NOMO-1 (cell line): ENCODE measurements at regions not wholly inside any gene's neighbourhood (a gene's known extent, or its start where the extent isn't known, plus 50 kb on each side); places are given as distances from the start of the nearest gene placed in this dataset.
"Not testable (repeated sequence)": the region's sequence is repeated elsewhere in the genome, so short reads cannot be mapped to it uniquely, and the experiment has no call there.

Experiments
- DNase-seq, 2 experiments: peaks; one replicate each; lab custom pipeline; 2025; ENCODE audit not compliant: unreplicated experiment in 2 of 2; lab: John Stamatoyannopoulos, UW

DNA sequence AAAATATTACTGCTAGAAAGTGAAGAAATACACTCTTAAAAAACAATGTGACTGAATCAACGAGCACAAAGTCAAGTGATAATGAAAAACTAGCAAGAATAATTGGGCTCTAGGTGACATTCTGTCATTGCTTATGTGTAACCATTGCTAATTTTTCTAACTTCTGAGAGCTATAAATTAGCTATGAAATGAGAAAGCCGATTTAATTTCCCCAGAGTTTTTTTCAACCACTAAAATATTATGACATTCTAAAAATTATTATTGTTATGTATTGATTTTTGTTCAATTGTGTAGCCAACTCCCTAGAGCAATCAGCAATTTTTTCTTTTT lies 458.6 kb upstream of the ATXN8OS start:
- DNase-seq, result no peak

- DNase-seq, result no peak
These were observed 459.1 kb upstream of the ATXN8OS start for GRCh38 chr13:69648340-69649062.

DNA sequence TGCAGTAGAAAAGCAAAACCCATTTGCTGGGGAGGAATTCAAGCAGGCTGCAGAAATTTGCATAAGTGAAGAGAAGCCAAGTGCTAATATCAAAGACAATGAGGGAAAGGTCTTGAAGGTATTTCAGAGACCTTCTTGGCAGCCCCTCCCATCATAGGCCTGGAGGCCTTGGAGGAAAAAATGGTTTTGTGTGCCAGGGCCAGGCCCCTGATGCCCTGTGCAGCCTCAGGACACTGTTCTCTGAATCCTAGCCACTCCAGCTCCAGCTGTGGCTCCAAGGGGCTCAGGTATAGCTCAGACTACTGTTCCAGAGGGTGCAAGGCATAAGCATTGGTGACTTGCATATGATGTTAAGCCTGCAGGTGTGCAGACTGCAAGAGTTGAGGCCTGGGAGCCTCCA lies 463.2 kb upstream of the ATXN8OS start:
- DNase-seq, result no peak

DNA sequence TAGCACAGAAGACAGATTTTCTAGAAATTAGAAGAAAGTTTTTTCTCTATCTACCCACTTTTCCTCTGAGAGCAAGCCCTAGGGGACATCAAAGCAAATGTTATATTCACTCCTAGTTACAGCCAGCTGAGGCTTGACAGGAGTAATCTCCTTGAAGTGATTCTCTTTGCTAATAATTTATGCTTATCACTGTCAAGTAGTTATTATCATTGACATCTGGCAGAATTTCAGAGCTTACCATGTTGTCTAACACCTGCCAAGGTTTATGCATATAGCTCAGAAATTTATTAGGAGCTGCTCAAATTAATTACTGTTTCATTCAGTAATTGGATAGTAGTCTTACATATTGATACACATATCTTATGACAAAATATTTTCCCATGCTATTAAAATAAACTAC lies 465.9 kb upstream of the ATXN8OS start:
- DNase-seq, result no peak

- DNase-seq, result no peak
These were observed 474.6 kb upstream of the ATXN8OS start for GRCh38 chr13:69633044-69633443.

DNA sequence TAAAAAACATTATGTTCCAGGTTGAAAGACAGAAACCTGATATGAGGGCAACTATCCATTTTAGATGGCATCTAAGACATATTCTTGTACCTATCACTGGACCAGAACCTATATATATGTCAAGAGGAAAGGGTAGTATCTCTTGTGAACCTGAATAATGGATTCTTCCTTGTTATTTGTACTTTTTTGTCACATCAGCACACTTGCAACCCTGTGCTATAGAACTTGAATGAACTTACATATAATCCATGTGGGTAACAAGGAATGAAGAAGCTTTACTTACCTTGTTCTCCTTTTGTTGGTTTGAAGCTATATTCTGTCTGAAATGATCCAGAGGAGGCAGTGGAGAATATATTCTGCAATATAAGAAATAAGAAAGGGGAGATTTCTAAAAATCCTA lies 483.7 kb upstream of the ATXN8OS start:
- no peak for DNase-seq

GRCh38 chr13:69619651-69620050 lies 488.0 kb upstream of the ATXN8OS start:
- DNase-seq, result no peak

DNA sequence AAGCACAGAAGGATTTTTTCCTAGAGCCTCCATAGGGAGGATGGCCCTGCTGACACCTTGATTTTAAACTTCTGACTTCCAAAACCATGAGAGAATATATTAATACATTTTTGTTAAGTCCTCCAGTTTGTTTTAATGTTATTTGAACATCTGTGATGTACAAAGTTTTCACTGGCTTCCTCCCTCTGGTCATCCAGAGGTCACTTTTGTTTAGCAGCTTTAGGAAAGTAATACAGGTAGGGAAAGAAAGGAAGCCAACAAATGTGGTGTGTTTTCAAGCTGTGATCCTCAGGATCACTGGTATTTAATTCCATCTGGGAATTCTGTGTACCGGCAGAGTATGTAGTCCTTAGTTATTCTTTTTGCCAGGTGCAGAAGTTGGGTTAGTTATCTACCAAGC lies 488.8 kb upstream of the ATXN8OS start:
- DNase-seq, result no peak

DNA sequence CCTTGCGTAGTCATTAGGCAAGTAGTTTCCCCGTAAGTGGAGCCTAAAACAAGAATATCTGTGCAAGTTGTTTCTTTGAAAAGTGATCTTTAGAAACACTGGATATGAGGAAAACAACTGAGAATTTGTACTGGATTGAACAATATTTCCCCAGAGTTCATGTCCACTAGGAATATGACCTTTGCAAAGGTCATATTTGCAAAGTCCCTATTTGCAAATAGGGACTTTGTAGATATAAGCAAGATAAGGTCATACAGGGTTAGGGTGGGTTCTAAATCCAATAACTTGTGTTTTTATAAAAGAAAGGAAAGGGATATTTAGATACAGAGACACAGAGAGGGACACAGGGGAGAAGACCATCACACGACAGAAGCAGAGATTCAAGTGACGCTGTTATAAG lies 489.2 kb upstream of the ATXN8OS start:
- DNase-seq, result no peak

DNA sequence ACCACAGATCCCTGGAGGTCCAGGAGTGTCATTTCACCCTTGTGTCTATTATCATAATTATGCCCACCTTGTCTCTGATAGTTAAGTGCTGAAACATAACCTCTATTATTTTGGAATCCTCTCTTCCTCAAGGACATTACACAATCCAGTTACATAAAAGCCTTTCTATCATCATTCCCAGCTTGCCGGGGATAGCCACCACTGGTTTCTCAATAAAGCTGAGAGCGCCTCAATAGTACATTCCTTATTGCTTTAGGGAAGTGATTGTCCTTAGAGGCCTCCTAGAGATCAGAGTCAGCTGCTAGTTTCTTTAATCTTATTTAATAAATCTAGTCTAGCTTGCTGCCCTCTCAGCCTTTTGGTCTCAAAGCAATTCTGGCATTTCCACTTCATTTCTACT lies 490.0 kb upstream of the ATXN8OS start:
- no peak for DNase-seq

- no peak for DNase-seq
These were observed 491.2 kb upstream of the ATXN8OS start for GRCh38 chr13:69616396-69616795.

- DNase-seq, result not testable (repeated sequence)
These were observed 492.6 kb upstream of the ATXN8OS start for GRCh38 chr13:69615055-69615454.

DNA sequence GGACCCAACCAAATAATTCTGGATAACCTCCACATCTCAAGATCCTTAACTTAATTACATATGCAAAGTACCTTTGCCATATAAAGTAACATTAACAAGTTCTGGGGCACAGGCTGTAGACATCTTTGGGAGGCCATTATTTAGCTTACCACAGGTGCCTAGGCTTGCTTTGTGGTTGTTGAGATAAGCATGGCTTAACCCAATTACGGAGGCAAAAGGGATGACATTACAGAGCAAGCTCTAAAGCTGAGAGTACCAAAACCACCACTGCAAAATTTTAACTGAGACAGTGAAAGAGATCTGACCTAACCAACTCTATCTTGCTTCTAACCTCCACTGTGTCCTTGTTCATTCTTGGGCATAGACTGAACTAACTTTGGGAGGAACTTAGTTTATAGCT lies 502.9 kb upstream of the ATXN8OS start:
- DNase-seq, result no peak

GRCh38 chr13:69603144-69603853 lies 504.3 kb upstream of the ATXN8OS start:
- DNase-seq, result no peak

DNA sequence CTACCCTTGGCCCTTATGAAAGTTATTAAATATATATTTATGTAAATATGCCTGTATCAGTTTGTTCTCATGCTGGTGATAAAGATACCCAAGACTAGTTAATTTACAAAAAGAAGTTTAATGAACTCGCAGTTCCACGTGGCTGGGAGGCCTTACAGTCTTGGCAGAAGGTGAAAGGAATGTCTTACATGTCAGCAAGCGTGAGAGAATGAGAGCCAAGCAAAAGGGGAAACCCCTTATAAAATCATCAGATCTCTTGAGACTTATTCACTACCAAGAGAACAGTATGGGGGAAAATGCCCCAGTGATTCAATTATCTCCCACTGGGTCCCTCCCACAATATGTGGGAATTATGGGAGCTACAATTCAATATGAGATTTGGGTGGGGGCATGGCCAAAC lies 506.0 kb upstream of the ATXN8OS start:
- DNase-seq, result no peak

DNA sequence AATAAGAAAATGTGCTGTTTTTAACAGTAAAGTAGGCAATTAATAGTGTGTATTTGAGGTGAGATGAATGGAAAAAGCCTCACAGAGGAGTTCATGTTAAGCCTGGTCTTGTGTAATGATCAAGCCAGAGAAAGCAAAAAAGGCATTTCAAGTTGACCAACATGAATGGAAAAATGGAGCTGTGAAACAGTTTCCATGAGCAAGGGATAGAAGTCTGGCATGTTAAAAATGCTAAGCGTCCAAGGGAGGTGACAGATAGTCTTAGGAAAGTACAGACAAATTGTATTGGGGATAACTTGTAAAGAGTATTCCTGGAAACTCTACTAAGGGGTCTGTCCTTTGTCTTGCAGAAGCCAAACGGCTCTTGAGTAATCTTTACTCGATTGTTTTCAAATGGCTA lies 506.8 kb upstream of the ATXN8OS start:
- no peak for DNase-seq

DNA sequence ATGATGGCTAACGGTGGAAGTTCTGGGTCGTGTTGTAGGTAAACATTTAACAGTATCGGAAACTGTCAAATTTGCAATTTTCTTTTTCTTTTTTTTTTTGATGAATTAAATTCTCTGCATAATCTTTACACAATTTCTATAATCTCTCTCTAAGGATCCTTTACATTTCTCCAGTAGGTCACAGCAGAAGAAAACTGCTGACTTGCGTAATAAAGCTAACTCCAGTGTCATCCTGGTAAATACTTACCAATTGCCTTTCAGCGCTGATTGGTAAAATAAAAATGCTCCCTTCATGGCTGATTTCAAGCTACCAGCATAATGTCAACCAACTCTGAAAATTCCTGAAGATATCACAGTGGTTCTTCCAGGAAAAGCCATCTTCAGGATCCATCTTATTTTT lies 510.5 kb upstream of the ATXN8OS start:
- no peak for DNase-seq

DNA sequence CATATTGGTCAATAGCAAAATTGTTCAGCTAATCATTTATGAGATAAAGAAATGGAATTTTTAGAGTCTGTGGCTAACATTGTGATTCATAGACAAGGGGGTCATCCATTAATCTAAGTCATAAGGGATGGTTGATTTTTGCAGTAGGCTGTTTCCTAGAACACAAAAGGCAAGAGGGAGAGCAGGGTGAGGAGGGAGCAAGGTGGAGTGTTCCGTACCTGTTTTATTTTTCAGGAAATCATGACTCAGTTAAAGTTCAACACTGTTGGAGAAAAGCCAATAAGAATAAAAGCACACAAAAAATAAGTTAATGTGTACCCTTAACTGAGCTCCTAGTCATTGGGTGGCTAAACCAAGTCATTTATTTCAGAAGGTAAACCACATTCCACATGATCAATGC lies 512.4 kb upstream of the ATXN8OS start:
- no peak for DNase-seq

GRCh38 chr13:69591437-69591836 lies 516.2 kb upstream of the ATXN8OS start:
- no peak for DNase-seq

DNA sequence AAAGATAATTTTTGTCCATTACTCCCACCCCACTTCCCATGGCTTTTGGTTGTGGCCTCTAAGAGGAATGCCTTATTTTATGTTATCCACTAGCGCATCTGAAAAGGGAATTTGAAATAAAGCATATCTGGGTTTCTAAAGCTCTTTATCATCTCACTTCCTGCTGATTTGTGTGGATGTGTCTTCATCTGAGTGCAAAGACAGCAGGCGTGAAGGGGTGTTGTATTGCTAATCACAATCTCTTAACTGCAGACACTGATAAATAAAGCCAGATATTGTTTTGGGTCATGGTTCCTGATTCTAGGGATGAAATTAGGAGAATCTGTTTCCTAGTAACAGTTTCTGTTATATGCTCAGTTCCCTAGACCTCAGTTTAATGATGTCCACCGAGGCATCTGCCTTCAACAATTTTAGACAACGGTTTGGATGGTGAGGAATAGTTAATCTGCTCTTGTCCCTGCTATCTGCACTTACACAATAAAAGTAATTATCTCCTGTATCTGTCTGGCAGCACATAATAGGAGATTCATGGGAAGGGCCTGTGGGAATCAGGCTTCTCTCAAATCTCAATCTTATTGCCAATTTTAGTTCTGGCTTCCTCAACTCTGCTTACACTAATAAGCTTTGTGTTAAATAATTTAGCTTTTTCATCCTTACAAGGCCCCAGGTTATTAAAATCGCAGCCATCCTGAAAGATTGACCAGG lies 517.9 kb upstream of the ATXN8OS start:
- no peak for DNase-seq

- DNase-seq, result no peak
These were observed 522.0 kb upstream of the ATXN8OS start for GRCh38 chr13:69585656-69586055.

DNA sequence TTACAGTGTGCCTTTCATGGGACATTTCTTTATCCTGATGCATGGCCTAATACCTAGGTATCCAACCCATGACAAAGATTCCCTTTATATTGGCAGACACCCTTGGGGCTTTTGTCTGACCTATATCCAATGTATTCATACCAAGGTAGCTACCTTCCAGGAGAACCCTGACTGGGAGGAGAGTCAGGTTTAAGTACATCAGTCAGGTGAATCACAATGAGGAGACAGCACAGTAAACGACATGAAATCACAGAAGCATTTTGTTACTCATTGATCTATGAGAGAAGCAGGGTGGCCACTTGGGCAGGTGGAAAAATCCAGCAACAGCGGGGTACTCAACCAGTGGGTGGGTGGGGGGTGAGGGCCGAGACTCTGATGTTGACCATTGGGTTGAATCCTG lies 527.4 kb upstream of the ATXN8OS start:
- DNase-seq, result no peak
